Panc1 (cell line): ENCODE measurements at regions not wholly inside any gene's neighbourhood (a gene's known extent, or its start where the extent isn't known, plus 50 kb on each side); places are given as distances from the start of the nearest gene placed in this dataset.

ENCODE experiments used
- POLR2AphosphoS5 ChIP-seq: IDR thresholded peaks from 2 replicates; pipeline ENCODE4 v1.6.1; 2012; ENCODE audit warnings: mild to moderate bottlenecking, low read depth, low read length, moderate library complexity
- REST ChIP-seq, 2 experiments: IDR thresholded peaks; 2 replicates each; pipeline ENCODE4 v1.6.1; 2011 to 2012; ENCODE audit warnings: low read depth in 2 of 2, control low read depth in 1 of 2, low read length in 1 of 2, mild to moderate bottlenecking in 1 of 2, moderate library complexity in 1 of 2; ENCODE audit not compliant: insufficient read depth in 1 of 2
- SIN3A ChIP-seq: IDR thresholded peaks from 2 replicates; pipeline ENCODE4 v1.6.1; 2012; ENCODE audit warnings: low read depth, mild to moderate bottlenecking, low read length, moderate library complexity, borderline replicate concordance; ENCODE audit not compliant: insufficient read depth
- TF ChIP-seq, protein P1 (sequence below): fragments of 450-650 bp; IDR thresholded peaks from 2 replicates; pipeline ENCODE4 v1.5.1; 2017; ENCODE audit warnings: mild to moderate bottlenecking

DNA sequence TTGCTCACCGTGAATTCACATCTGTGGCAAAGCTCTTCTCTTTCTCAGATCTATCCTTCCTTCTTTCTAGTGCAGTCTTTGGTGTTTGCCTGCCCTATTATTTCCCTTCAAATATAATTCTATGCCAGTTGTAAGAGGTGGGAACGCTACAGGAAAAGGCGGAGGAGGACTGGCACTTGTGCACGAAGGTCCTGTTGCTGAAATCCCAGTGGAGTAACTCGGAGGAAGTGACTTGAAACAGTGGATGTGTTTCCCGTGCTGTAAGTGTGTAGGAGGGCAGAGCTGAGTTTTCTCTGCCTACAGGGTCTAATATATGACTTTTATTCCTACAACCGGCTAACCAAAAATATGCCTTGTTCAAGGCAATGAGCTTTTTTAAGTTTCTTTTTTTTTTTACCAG lies 754.8 kb downstream of the QKI start:
- TF ChIP-seq, protein P1, sequence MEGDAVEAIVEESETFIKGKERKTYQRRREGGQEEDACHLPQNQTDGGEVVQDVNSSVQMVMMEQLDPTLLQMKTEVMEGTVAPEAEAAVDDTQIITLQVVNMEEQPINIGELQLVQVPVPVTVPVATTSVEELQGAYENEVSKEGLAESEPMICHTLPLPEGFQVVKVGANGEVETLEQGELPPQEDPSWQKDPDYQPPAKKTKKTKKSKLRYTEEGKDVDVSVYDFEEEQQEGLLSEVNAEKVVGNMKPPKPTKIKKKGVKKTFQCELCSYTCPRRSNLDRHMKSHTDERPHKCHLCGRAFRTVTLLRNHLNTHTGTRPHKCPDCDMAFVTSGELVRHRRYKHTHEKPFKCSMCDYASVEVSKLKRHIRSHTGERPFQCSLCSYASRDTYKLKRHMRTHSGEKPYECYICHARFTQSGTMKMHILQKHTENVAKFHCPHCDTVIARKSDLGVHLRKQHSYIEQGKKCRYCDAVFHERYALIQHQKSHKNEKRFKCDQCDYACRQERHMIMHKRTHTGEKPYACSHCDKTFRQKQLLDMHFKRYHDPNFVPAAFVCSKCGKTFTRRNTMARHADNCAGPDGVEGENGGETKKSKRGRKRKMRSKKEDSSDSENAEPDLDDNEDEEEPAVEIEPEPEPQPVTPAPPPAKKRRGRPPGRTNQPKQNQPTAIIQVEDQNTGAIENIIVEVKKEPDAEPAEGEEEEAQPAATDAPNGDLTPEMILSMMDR, result no peak
- no peak for TF ChIP-seq REST (IDR thresholded peaks at IDR 0.05; ENCODE audit: insufficient read depth in 1 of 2, low read depth in 2 of 2, low read length in 1 of 2)
- TF ChIP-seq POLR2AphosphoS5, result no peak
- TF ChIP-seq SIN3A, result no peak
